GM12891 (cell line): ENCODE measurements at regions not wholly inside any gene's neighbourhood (a gene's known extent, or its start where the extent isn't known, plus 50 kb on each side); places are given as distances from the start of the nearest gene placed in this dataset.

Experiments
- POLR2A ChIP-seq: IDR thresholded peaks from 2 replicates; pipeline ENCODE4 v1.6.1; 2011; ENCODE audit warnings: low read depth, low read length, control low read depth
- TAF1 ChIP-seq: IDR thresholded peaks from 2 replicates; pipeline ENCODE4 v1.6.1; 2011; ENCODE audit warnings: low read depth, low read length, control low read depth

DNA sequence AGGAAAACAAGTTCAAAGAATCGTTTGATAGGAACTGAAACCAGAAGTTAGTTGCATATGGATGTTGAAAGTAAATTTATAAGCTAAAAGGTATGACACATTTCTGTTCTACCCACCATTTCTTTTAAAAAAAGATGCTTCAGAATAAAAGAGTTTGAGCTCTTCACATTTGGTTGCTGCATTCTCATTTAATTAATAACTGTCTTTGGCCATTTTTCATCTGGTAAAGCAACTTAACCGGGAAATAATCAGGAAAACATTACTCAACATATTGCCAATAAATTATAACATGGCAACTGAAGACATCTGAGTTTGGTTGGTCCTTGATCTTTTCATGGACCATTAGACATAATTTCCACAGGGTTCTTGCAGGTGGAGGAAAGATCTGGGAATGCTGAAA, 180.2 kb upstream of the TWIST2 start:
- TF ChIP-seq TAF1 = no peak
- TF ChIP-seq POLR2A = no peak
